H1 (cell line): ENCODE measurements at regions not wholly inside any gene's neighbourhood (a gene's known extent, or its start where the extent isn't known, plus 50 kb on each side); places are given as distances from the start of the nearest gene placed in this dataset.

Source experiments
- CHD7 ChIP-seq: fragments of 300-600 bp; sonication (generic); IDR thresholded peaks from 2 replicates; pipeline ENCODE4 v1.7.1; 2012; ENCODE audit warnings: low read length, moderate library complexity, mild to moderate bottlenecking, inconsistent platforms; ENCODE audit not compliant: insufficient replicate concordance
- NRF1 ChIP-seq: IDR thresholded peaks from 2 replicates; pipeline ENCODE4 v1.6.1; 2011; ENCODE audit warnings: mild to moderate bottlenecking, low read depth, low read length, improper control_type of control experiment

GRCh38 chr9:73037613-73038012 is 84.8 kb upstream of the ALDH1A1 start (continued):
- TF ChIP-seq CHD7 = no peak
- no peak for TF ChIP-seq NRF1
